Epithelial cell of esophagus (primary cell): ENCODE measurements at regions not wholly inside any gene's neighbourhood (a gene's known extent, or its start where the extent isn't known, plus 50 kb on each side); places are given as distances from the start of the nearest gene placed in this dataset.

Source experiments
- DNase-seq: peaks from one replicate; pipeline ENCODE4 v3.0.0; 2010; ENCODE audit warnings: low read depth
- H3K4me3 ChIP-seq: 2 replicates; pipeline ENCODE4 v1.5.1; 2011; ENCODE audit warnings: mild to moderate bottlenecking, low read length, control low read depth
- TF ChIP-seq, protein P1 (sequence below): IDR thresholded peaks from 2 replicates; pipeline ENCODE4 v1.5.1; 2011; ENCODE audit warnings: low read depth, mild to moderate bottlenecking, low read length, control low read depth, inconsistent platforms; ENCODE audit not compliant: insufficient read depth; ENCODE audit errors: missing control alignments

DNA sequence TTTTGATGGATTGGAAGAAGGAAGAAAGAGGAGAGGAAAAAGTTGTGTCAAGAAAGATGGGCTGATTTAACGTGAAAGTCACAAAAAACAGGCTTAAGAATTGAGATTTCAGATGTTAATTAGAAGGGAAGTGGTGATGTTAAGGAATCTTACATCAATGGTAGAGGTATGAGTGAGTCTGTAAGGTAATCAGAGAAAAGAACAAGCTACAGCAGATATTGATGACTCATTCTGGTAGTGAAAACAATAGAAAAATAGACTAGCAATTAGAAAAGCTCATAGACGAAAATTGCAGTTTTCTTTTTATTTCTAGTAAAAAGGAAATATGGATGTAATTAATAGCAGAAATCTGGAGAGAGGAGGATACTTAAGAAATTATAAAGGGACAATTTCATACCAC, 559.6 kb downstream of the MCTP2 start:
- TF ChIP-seq, protein P1, sequence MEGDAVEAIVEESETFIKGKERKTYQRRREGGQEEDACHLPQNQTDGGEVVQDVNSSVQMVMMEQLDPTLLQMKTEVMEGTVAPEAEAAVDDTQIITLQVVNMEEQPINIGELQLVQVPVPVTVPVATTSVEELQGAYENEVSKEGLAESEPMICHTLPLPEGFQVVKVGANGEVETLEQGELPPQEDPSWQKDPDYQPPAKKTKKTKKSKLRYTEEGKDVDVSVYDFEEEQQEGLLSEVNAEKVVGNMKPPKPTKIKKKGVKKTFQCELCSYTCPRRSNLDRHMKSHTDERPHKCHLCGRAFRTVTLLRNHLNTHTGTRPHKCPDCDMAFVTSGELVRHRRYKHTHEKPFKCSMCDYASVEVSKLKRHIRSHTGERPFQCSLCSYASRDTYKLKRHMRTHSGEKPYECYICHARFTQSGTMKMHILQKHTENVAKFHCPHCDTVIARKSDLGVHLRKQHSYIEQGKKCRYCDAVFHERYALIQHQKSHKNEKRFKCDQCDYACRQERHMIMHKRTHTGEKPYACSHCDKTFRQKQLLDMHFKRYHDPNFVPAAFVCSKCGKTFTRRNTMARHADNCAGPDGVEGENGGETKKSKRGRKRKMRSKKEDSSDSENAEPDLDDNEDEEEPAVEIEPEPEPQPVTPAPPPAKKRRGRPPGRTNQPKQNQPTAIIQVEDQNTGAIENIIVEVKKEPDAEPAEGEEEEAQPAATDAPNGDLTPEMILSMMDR = no peak
- H3K4me3 ChIP-seq = no peak overlapping the region
- DNase-seq = peak; percentile 70

DNA sequence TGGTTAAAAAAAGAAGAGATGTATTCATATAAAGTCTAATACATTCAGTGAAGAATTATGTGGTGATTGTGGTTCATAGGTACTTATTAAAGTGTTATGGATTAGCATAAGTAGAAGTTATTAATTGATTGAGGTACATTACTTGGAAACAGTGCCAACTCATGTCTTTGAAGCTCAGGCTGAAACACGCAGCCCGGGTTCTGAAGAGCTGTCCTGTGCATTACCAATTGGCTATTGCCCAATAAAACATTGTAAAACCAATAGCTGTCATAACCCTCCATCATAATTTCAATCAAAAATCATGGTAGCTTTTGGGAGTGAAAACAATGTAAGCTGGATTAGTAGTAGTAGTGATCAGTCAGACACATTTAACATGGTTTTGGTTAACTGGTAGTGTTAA, 560.1 kb downstream of the MCTP2 start:
- no peak overlapping the region for H3K4me3 ChIP-seq
- TF ChIP-seq, protein P1 = no peak
- DNase-seq = peak; percentile 79

DNA sequence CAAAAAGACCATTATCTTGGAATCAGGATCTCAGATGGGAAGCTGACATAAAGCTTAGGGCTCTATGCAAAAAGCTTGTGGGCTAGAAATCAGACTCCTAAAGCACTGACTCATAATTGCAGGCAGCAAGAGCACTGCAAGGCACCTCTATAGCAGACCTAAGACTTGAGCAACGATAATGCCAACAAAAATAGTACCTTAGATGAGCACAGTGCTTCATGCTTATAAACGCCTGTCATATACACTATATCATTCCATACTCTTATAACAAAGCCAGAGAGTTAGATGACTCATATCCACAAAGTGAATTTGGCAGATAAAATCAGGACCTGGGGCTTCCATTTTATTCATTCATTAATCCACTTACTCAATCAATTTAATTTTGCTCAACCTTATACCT, 560.8 kb downstream of the MCTP2 start:
- no peak overlapping the region for H3K4me3 ChIP-seq
- DNase-seq = peak; percentile 93
- TF ChIP-seq, protein P1 = no peak

- TF ChIP-seq, protein P1 = no peak
- H3K4me3 ChIP-seq = no peak overlapping the region
- no peak for DNase-seq
These were observed 561.8 kb downstream of the MCTP2 start for GRCh38 chr15:94793207-94793606.

DNA sequence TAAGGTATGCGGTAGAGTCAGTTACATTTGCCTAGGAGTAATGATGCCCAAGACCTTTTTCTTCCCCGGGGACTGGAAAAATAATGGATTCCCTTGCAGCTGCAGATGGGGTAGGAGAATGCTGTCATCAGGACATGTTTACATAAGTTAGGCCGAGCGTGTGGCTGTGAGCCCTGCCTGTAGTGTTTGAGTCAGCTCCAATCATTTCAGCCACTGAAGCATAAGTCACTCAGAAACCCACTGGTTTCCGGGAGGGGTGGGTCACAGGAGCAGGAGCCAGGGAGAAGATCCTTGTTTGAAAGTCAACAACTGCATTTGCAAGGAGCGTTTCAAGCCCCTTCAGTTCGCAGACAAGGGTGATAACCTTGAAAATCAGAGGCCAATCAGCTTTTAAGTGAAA, 562.3 kb downstream of the MCTP2 start:
- TF ChIP-seq, protein P1 = no peak
- peak; percentile 82 for DNase-seq
- H3K4me3 ChIP-seq = no peak overlapping the region

- TF ChIP-seq, protein P1 = no peak
- H3K4me3 ChIP-seq = no peak overlapping the region
- no peak for DNase-seq
These were observed 573.3 kb downstream of the MCTP2 start for GRCh38 chr15:94804613-94805012.

- no peak overlapping the region for H3K4me3 ChIP-seq
- no peak for DNase-seq
- TF ChIP-seq, protein P1 = no peak
These were observed 583.9 kb downstream of the MCTP2 start for GRCh38 chr15:94815110-94815731.
